ENCODE measurements at regions not wholly inside any gene's neighbourhood (a gene's known extent, or its start where the extent isn't known, plus 50 kb on each side); places are given as distances from the start of the nearest gene placed in this dataset.
A peak's percentile ranks its signal among the peaks of the same experiment; 100 is the strongest.

DNA sequence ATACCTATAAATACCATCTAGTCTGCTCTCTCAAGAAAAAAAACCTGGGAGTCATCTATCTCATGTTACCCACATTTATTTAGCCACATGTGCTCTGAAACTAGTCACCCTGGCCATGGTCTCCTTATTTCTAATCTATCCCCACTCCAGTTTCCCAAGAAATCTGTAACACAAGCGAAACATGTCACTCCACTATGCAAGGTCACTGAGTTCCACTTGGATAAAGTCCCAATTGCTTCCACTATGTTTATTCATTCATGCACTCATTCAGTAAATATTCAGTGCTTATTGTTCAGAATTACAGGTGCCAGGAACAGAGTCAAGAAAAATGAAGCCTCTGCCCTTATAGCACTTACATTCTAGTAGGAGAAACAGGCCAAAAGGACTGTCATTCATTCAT, 369.4 kb upstream of the CYRIA start:
- no peak overlapping the region for H3K4me3 ChIP-seq (ENCODE audit: low read depth, low read length)
- no peak for DNase-seq (ENCODE audit: low read depth)
- TF ChIP-seq CTCF (IDR thresholded peaks at IDR 0.05; ENCODE audit: insufficient read depth, low read depth, low read length): no peak

GRCh38 chr2:17030047-17030446, 364.4 kb upstream of the CYRIA start:
- TF ChIP-seq CTCF (IDR thresholded peaks at IDR 0.05; ENCODE audit: insufficient read depth, low read depth, low read length): no peak
- DNase-seq (ENCODE audit: low read depth): no peak
- no peak overlapping the region for H3K4me3 ChIP-seq (ENCODE audit: low read depth, low read length)

GRCh38 chr2:17012297-17012696, 346.7 kb upstream of the CYRIA start:
- no peak overlapping the region for H3K4me3 ChIP-seq (ENCODE audit: low read depth, low read length)
- no peak for DNase-seq (ENCODE audit: low read depth)
- no peak for TF ChIP-seq CTCF (IDR thresholded peaks at IDR 0.05; ENCODE audit: insufficient read depth, low read depth, low read length)

DNA sequence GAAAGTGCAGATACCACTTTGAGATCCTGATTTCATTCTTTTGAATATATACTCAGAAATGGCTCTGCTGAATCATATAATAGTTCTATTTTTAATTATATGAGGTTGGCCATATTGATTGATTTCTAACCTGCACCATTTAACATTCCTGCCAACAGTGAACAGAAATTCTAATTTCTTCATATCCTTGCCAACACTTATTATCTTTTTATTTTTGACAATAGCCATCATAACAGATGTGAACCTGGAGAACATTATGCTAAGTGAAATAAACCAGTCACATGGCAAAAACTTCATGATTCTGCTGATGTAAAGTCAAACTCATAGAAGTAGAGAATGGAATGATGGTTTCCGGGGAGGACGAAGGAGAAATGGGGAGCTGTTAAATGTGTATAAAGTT, 344.5 kb upstream of the CYRIA start:
- no peak overlapping the region for H3K4me3 ChIP-seq (ENCODE audit: low read depth, low read length)
- no peak for DNase-seq (ENCODE audit: low read depth)
- no peak for TF ChIP-seq CTCF (IDR thresholded peaks at IDR 0.05; ENCODE audit: insufficient read depth, low read depth, low read length)

DNA sequence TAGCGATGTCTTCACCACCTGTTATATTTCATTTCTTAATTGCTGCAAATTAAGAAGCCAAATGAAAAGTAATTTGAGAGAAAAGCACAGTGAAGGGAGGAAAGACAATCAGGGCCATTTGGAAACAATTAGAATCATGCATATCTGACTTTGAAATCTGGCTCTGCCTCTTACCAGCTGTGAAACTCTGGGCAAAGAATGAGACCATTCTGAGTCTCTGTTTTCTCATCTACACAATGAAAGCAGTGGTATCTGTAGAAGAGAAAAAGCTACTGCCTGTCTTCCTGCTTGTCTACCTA, 334.5 kb upstream of the CYRIA start:
- no peak for DNase-seq (ENCODE audit: low read depth)
- H3K4me3 ChIP-seq (ENCODE audit: low read depth, low read length): no peak overlapping the region
- no peak for TF ChIP-seq CTCF (IDR thresholded peaks at IDR 0.05; ENCODE audit: insufficient read depth, low read depth, low read length)

DNA sequence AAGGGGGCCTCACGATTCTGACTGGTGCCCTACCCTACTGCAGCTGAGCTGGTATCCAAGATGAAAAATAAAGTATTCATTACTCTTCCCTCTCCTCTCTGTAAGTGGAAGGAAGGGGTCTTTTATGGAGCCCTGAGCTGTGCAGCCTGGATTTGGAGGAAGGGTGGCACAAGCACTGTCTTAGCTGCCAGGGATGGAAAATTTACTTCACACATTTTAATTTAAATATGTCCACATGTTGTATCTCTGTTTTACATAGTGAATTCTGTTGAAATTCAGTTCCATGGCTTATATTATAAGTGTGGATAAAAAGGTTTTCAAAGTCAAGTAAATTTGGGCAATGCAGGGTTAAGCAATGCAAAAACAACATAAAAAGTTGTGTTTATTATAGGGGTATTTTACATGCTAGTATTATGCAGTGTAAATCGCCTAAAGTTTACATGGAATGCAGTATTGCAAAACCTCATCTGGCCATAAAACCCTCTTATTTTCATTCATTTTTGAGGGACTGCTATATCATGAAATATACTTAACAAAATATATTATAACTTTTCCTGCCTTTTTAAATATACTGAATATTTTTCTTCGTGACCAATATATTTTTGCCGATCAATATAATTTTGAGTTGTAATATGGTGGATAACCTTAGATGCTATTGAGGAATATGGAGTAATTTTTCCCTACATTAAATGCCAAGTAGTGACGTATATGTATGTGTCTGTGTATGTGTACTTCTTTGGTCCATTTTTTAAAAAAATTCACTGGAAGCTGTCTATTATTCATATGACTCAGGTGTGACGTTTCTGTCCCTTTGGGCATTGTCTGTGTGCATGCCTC, 333.9 kb upstream of the CYRIA start:
- peak; percentile 63 for DNase-seq (ENCODE audit: low read depth)
- TF ChIP-seq CTCF (IDR thresholded peaks at IDR 0.05; ENCODE audit: insufficient read depth, low read depth, low read length): no peak
- H3K4me3 ChIP-seq (ENCODE audit: low read depth, low read length): no peak overlapping the region

DNA sequence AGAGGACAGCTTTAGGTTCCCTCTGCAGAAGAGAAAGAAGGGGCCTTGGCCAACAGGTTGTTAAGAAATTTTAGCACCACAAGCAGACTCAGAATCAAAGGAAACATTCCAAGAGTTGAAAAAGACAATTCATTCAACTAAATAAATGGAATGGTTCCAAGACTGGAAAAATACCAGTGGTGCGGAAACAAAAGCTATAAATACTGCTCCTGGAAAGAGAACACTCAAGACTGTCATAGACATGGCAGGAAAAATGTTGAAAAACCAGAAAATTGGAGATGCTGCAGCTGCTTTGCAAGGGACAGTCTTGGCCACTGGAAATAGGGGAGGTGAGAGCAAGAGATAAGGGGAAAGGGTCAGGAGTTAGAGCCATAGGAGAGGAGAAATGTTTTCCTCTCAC, 312.7 kb upstream of the CYRIA start:
- H3K4me3 ChIP-seq (ENCODE audit: low read depth, low read length): no peak overlapping the region
- no peak for TF ChIP-seq CTCF (IDR thresholded peaks at IDR 0.05; ENCODE audit: insufficient read depth, low read depth, low read length)
- DNase-seq (ENCODE audit: low read depth): no peak

All from fibroblast of villous mesenchyme (primary cell).